GM18511 (cell line): ENCODE measurements at regions not wholly inside any gene's neighbourhood (a gene's known extent, or its start where the extent isn't known, plus 50 kb on each side); places are given as distances from the start of the nearest gene placed in this dataset.
"Not testable (repeated sequence)": the region's sequence is repeated elsewhere in the genome, so short reads cannot be mapped to it uniquely, and the experiment has no call there.

Experiments used
- ATAC-seq: cut with Tn5 transposase; IDR thresholded peaks from one replicate; pipeline ENCODE4 v1.9.1; 2021; ENCODE audit warnings: mild to moderate bottlenecking, moderate library complexity; ENCODE audit not compliant: unreplicated experiment

DNA sequence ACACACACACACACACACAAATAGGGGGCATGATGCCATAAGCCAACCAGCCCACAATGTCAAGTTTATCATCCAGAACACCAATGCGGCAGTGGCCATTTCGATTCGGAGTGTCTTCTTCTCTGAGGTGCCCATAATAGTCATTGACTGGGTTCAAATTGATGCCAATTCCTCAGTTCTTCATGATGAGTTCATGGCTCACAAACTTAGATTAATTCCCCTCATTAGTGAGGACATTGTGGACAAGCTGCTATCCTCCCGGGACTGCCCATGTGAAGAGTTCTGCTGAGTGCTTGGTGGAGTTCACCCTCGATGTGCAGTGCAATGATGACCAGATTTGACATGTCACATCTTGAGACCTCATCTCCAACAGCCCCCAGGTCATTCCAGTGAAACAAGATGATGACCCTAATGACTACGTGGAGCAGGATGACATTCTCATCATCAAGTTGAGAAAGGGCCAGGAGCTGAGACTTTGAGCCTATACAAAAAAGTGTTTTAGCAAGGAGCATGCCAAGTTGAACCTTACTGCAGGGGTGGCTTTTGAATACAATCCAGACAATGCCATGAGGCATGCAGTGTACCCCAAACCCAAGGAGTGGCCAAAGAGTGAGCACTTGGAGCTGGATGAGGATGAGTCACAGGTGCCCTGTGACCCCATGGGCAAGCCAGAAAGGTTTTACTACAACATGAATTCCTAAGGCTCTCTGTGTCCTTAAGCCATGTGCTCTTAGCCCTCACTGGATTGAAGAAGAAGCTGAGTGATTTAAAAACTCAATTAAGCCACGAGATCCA is 211.6 kb upstream of the SAMSN1 start:
- ATAC-seq: no peak

DNA sequence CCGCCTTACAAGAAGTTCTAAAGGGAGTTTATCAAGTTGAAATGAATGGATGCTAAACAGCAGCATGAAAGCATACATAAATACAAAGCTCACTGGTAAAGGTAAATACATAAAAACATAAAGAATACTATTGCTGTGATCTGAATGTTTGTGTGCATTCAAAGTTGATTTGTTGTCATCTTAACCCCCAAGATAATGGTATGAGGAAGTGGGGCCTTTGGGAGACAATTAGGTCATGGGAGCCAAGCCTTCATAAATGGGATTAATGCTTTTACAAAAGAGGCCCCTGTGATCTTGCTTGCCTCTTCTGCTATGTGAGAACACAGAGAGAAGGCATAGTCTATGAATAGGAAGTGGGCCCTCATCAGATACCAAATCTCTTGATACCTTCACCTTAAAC is 209.0 kb upstream of the SAMSN1 start:
- ATAC-seq: no peak

GRCh38 chr21:14754682-14755081 is 208.6 kb upstream of the SAMSN1 start:
- ATAC-seq: no peak

DNA sequence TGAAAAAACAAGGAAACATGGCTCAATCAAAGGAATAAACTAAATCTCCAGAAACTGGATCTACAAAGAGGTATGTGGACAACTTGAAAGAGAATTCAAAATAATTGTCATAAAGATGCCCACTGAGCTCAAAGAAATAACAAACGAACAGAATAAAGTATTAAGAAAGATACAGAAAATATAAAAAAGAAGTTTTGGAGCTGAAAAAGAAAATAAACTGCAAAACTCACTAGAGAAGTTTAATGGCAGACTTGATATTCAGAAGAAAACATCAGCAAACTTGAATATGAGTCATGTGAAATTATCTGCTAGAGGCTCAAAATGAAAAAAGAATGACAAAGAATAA is 208.1 kb upstream of the SAMSN1 start:
- ATAC-seq: no peak

- peak; percentile 78 for ATAC-seq
Measured at GRCh38 chr21:14753466-14754258, 207.5 kb upstream of the SAMSN1 start.

DNA sequence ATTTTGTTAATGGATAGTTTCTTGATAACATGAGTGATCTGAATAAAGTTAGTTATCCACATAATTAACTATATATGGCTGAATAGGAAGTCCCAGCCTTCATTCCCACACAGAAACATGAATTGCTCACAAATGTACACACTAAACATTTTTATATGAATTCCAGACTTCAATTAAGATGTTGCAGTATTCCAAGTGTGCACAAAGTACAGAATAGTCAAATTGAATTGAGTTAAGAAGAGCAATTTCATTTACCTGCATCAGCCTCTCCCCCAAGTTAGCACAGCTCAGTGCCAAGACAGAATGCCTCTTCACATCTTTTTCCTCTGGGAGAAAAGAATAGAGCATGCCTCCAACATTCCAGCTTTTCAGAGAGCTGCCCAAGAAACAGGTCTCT is 207.0 kb upstream of the SAMSN1 start:
- no peak for ATAC-seq

GRCh38 chr21:14752345-14752909 is 206.3 kb upstream of the SAMSN1 start:
- ATAC-seq: no peak

DNA sequence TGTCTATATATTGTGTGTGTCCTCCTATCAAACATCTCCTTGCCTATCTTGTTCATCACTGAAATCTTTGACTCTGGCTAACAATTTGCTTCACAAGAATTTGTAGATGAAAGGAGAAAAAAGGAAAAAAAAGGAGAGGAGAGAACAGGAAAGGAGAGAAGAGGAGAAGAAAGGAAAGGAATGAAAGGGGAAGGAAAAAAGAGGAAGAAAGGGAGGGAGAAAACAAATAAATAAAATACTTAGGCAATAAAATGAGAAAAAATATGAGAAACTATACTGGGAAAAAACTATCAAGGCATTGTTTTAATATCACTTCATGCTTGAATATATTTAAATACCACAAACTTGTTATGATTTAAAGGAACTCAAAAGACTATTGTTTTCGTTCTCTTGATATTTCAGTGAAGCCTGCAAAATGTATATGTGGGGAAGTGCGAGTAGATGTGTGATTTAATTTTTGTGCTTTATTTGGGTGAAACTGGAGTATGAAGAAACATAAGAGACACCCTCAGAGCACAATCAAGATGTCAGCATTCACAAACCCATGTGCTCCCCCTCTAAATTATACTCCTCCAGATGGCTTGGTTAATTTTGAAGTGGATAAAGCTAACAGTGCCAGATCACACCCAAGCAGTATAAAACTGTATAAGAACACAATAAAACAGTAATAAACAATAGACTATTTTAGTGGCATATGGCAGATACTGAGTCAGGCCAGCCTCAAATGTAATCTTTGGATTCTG is 205.7 kb upstream of the SAMSN1 start:
- ATAC-seq: no peak

GRCh38 chr21:14751011-14751410 is 204.9 kb upstream of the SAMSN1 start:
- ATAC-seq: no peak

DNA sequence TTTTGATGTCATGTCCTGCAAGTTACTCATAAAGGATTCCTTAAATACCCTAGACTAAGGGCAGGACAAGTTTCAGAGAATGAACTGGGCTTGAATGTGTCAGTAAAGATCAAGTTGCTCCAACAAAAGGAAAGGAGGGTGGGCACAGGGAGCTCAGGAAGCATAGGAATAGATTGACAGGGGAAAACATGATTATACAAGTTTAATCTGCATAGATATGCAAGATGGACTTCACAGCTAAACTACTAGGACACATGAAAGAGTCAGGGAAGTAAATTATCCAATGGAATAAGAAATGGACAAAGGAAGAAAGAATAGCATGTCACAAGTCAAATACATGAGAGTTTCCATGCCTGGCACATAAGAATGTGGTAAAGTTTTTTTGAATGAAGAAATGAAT is 203.9 kb upstream of the SAMSN1 start:
- ATAC-seq: no peak

- ATAC-seq: no peak
Measured at GRCh38 chr21:14748662-14749061, 202.5 kb upstream of the SAMSN1 start.

DNA sequence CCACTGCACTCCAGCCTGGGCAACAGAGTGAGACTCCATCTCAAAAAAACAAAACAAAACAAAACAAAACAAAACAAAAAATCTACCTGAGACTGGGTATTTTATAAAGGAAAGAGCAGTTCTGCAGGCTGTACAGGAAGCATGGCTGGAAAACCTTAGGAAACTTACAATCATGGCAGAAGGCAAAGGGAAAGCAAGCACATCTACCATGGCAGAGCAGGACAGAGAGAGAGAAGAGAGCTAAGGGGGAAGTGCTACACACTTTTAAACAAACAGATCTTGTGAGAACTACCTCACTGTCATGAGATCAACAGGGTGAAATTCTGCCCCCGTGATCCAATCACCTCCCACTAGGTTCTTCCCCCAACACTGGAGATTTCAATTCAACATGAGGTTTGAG is 198.3 kb upstream of the SAMSN1 start:
- ATAC-seq: no peak

DNA sequence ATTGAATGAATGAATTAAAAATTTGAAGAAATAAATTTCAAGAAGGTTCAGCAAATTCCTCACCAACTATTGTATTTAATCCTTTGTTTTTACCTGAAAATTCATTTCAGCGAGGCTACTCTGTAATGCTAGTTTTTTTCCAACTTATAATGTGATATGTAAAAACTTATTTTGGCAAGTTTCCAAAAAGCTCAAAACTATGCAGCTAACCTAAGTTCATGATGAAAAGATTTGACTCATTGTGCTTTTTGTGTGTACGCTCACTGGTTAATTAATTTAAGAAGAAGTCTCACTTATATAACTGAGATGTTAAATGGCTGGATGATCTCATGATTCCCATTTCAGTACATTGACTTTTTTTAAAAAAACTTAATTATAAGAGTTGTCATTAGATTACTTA is 196.0 kb upstream of the SAMSN1 start:
- no peak for ATAC-seq

DNA sequence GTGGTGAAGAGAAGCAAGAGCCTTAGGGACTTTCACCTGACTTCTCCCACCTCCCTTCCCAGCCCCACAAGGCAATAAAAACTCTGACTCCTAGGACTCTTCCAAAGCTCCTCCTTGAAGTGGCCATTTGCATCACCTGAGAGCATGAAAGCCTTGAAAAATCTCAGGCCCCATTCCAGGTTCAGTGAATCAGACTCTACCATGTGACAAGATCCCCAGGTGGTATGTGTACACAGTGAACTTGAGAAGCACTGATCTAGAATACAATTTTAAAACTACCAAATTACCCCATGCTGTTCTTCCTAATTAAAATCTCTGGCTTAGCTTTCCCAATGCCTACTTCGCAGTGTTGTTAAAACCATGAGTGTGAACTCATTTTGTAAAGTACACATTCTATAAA is 195.1 kb upstream of the SAMSN1 start:
- ATAC-seq: no peak

GRCh38 chr21:14740692-14741091 is 194.6 kb upstream of the SAMSN1 start:
- ATAC-seq: no peak

- no peak for ATAC-seq
Measured at GRCh38 chr21:14740116-14740515, 194.0 kb upstream of the SAMSN1 start.

GRCh38 chr21:14739590-14739989 is 193.5 kb upstream of the SAMSN1 start:
- no peak for ATAC-seq

GRCh38 chr21:14738576-14738975 is 192.5 kb upstream of the SAMSN1 start:
- not testable (repeated sequence) for ATAC-seq

- peak; percentile 65 for ATAC-seq
Measured at GRCh38 chr21:14737922-14738321, 191.8 kb upstream of the SAMSN1 start.

GRCh38 chr21:14737284-14737691 is 191.2 kb upstream of the SAMSN1 start:
- ATAC-seq: no peak

DNA sequence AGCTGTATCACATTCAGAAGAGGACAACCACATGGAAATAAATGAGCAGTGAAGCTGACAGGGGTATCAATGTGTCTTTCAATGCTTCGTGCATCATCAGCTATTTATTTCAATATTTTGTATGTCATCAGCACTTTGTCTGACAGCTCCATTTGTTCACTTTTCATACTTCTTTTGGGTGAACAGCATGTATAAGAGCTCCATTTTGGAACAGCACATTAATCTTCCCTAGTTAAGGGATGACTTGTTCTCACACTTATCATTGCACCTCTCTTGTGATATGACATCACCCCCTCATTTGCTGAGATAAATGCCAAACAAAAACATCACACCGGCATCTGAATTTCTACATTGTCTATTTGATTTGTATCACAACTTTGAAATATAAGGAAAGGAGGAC is 190.6 kb upstream of the SAMSN1 start:
- no peak for ATAC-seq
